PFSK-1 (cell line): ENCODE measurements at regions not wholly inside any gene's neighbourhood (a gene's known extent, or its start where the extent isn't known, plus 50 kb on each side); places are given as distances from the start of the nearest gene placed in this dataset.

Source experiments
- POLR2AphosphoS5 ChIP-seq: IDR thresholded peaks from 2 replicates; pipeline ENCODE4 v1.6.1; 2012; ENCODE audit warnings: low read depth, mild to moderate bottlenecking, control low read depth, low read length, moderate library complexity
- TAF1 ChIP-seq: IDR thresholded peaks from 2 replicates; pipeline ENCODE4 v1.6.1; 2012; ENCODE audit warnings: low read length, control low read depth, borderline replicate concordance; ENCODE audit not compliant: insufficient read depth
- TF ChIP-seq, protein P1 (sequence below), 2 experiments: IDR thresholded peaks; 2 replicates each; pipeline versions ENCODE4 v1.6.1 to v1.8.0; 2011 to 2012; ENCODE audit warnings: low read depth in 2 of 2, low read length in 2 of 2, control low read depth in 1 of 2, inconsistent platforms in 1 of 2, mild to moderate bottlenecking in 1 of 2, moderate library complexity in 1 of 2; ENCODE audit not compliant: insufficient read depth in 1 of 2

DNA sequence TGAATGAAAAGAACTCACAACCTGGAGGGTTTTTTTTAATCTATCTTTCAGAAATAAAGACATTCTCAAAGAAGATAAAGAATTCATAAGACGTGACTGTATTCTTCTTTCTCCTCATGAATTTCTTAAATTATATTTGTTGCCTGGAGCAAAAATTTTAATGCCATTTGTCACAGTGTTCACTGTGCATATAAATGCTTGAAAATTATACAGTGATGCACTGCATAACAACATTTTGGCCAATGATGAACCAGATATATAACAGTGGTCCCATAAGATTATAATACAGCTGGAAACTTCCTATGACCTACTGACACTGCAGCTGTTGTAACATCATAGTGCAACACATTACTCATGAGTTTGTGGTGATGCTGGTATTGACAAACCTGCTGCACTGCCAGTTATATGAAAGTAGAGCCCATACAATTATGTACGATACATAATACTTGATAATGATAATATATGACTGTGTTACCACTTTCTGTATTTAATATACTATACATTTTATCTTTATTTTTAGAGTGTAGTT is 67.3 kb downstream of the P2RY1 start:
- TF ChIP-seq TAF1 (no peak), POLR2AphosphoS5 (no peak)
- TF ChIP-seq, protein P1, sequence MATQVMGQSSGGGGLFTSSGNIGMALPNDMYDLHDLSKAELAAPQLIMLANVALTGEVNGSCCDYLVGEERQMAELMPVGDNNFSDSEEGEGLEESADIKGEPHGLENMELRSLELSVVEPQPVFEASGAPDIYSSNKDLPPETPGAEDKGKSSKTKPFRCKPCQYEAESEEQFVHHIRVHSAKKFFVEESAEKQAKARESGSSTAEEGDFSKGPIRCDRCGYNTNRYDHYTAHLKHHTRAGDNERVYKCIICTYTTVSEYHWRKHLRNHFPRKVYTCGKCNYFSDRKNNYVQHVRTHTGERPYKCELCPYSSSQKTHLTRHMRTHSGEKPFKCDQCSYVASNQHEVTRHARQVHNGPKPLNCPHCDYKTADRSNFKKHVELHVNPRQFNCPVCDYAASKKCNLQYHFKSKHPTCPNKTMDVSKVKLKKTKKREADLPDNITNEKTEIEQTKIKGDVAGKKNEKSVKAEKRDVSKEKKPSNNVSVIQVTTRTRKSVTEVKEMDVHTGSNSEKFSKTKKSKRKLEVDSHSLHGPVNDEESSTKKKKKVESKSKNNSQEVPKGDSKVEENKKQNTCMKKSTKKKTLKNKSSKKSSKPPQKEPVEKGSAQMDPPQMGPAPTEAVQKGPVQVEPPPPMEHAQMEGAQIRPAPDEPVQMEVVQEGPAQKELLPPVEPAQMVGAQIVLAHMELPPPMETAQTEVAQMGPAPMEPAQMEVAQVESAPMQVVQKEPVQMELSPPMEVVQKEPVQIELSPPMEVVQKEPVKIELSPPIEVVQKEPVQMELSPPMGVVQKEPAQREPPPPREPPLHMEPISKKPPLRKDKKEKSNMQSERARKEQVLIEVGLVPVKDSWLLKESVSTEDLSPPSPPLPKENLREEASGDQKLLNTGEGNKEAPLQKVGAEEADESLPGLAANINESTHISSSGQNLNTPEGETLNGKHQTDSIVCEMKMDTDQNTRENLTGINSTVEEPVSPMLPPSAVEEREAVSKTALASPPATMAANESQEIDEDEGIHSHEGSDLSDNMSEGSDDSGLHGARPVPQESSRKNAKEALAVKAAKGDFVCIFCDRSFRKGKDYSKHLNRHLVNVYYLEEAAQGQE (IDR thresholded peaks at IDR 0.05; ENCODE audit: insufficient read depth in 1 of 2, low read depth in 2 of 2, low read length in 2 of 2) = no peak
